ENCODE measurements at regions not wholly inside any gene's neighbourhood (a gene's known extent, or its start where the extent isn't known, plus 50 kb on each side); places are given as distances from the start of the nearest gene placed in this dataset.

DNA sequence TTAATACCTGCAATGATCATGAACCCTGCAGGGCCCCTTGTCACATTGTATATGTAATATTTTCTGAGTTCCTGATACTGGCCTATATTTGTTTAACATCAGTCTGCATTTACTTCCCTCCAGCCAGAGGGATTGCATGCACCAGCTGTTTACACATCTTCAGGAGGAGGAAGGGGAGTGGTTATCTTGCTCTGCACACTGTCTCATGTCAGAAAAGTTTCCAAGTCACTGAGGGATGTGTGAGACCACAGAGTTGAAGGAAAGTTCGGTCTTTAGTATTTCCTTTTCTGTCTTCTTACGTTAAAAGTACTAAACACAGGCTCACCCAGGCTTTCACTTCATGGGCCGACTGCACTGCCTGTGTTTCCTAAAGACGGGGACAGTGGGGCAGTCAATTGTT, 574.1 kb downstream of the LMO4 start:
- intact Hi-C loops (cut with DNase I): no loop called here
- DNase-seq: peak in 3 of 5 donors; percentile 21 to 93 (median 65)
- TF ChIP-seq, protein P1, sequence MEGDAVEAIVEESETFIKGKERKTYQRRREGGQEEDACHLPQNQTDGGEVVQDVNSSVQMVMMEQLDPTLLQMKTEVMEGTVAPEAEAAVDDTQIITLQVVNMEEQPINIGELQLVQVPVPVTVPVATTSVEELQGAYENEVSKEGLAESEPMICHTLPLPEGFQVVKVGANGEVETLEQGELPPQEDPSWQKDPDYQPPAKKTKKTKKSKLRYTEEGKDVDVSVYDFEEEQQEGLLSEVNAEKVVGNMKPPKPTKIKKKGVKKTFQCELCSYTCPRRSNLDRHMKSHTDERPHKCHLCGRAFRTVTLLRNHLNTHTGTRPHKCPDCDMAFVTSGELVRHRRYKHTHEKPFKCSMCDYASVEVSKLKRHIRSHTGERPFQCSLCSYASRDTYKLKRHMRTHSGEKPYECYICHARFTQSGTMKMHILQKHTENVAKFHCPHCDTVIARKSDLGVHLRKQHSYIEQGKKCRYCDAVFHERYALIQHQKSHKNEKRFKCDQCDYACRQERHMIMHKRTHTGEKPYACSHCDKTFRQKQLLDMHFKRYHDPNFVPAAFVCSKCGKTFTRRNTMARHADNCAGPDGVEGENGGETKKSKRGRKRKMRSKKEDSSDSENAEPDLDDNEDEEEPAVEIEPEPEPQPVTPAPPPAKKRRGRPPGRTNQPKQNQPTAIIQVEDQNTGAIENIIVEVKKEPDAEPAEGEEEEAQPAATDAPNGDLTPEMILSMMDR (IDR thresholded peaks at IDR 0.05; ENCODE audit: borderline replicate concordance, extremely low read depth, insufficient read depth): no peak
- Histone ChIP-seq H3K36me3 (ENCODE audit: control insufficient read depth in 2 of 3, insufficient read depth in 3 of 3, low read length in 3 of 3) (no peaks in the 10 kb centered on the region), H3K9me3 (ENCODE audit: control insufficient read depth in 2 of 3, insufficient read depth in 1 of 3, low read length in 3 of 3) (no peaks in the 10 kb centered on the region), H3K4me1 (ENCODE audit: control insufficient read depth in 2 of 3, insufficient read depth in 2 of 3, low read depth in 1 of 3, low read length in 3 of 3) (peaks cover 0 to 5% (median 0%) of the 10 kb centered on the region in 3 donors), H3K4me3 (ENCODE audit: low read length in 3 of 3) (no peak overlapping the region), H3K27ac (ENCODE audit: low read depth in 2 of 2, low read length in 2 of 2) (no peak overlapping the region), H3K9ac (ENCODE audit: low read length in 3 of 3) (no peak overlapping the region), H3K27me3 (ENCODE audit: control insufficient read depth, insufficient read depth, low read length) (no peaks in the 10 kb centered on the region)
- no peak for FAIRE-seq

DNA sequence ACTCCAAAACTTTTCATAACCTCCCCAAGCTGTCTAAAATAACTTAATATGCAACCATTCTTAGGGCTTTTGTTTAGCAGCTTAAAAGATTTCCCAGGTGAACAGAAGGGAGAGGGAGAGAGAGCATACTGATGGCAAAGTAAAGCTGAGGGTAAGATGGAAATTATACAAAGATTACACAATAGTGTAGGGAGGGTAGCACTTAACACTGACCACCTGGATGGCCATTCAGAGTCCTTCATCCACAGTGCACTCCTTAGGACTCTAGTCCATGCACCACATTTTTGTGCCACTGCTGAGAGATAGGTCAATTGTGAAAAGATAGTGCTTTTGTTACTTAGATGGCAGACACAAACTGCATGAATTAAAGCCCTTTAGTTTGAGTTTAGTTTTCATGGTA, 574.6 kb downstream of the LMO4 start:
- H3K4me1 ChIP-seq (ENCODE audit: control insufficient read depth in 2 of 3, insufficient read depth in 2 of 3, low read depth in 1 of 3, low read length in 3 of 3): peaks cover 0 to 5% (median 0%) of the 10 kb centered on the region in 3 donors
- no peak overlapping the region for H3K27ac ChIP-seq (ENCODE audit: low read depth in 2 of 2, low read length in 2 of 2)
- no peak overlapping the region for H3K4me3 ChIP-seq (ENCODE audit: low read length in 3 of 3)
- H3K9ac ChIP-seq (ENCODE audit: low read length in 3 of 3): no peak overlapping the region
- no peaks in the 10 kb centered on the region for H3K36me3 ChIP-seq (ENCODE audit: control insufficient read depth in 2 of 3, insufficient read depth in 3 of 3, low read length in 3 of 3)
- DNase-seq (no peak), FAIRE-seq (no peak)
- intact Hi-C loops (cut with DNase I): no loop called here
- no peaks in the 10 kb centered on the region for H3K27me3 ChIP-seq (ENCODE audit: control insufficient read depth, insufficient read depth, low read length)
- H3K9me3 ChIP-seq (ENCODE audit: control insufficient read depth in 2 of 3, insufficient read depth in 1 of 3, low read length in 3 of 3): no peaks in the 10 kb centered on the region
- TF ChIP-seq, protein P1 (IDR thresholded peaks at IDR 0.05; ENCODE audit: borderline replicate concordance, extremely low read depth, insufficient read depth): no peak

DNA sequence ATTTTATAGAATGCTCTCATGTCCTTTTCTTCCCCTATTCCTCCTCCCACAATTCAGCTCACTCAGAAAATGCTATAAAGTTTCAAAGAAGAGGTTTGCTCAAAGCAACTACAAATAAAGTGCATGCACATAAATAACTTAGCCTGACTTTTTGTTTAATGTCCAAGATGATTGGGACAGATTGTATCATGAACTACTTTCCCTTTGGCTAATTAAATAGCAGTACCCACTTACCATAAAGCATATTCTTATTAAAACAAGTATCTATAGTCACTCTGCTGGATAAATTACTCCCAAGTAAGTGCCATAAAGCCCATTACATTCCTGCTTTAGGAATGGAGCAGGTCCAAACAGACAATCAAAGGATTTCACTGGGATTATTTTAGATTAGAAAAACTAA, 576.0 kb downstream of the LMO4 start:
- Histone ChIP-seq H3K9me3 (ENCODE audit: control insufficient read depth in 2 of 3, insufficient read depth in 1 of 3, low read length in 3 of 3) (no peaks in the 10 kb centered on the region), H3K36me3 (ENCODE audit: control insufficient read depth in 2 of 3, insufficient read depth in 3 of 3, low read length in 3 of 3) (no peaks in the 10 kb centered on the region), H3K27me3 (ENCODE audit: control insufficient read depth, insufficient read depth, low read length) (no peaks in the 10 kb centered on the region), H3K4me1 (ENCODE audit: control insufficient read depth in 2 of 3, insufficient read depth in 2 of 3, low read depth in 1 of 3, low read length in 3 of 3) (peaks cover 0 to 5% (median 0%) of the 10 kb centered on the region in 3 donors), H3K9ac (ENCODE audit: low read length in 3 of 3) (no peak overlapping the region), H3K27ac (ENCODE audit: low read depth in 2 of 2, low read length in 2 of 2) (no peak overlapping the region), H3K4me3 (ENCODE audit: low read length in 3 of 3) (no peak overlapping the region)
- intact Hi-C loops (cut with DNase I): no loop called here
- TF ChIP-seq, protein P1 (IDR thresholded peaks at IDR 0.05; ENCODE audit: borderline replicate concordance, extremely low read depth, insufficient read depth): no peak
- DNase-seq (peak in 2 of 5 donors; percentile 40 to 52), FAIRE-seq (no peak)

DNA sequence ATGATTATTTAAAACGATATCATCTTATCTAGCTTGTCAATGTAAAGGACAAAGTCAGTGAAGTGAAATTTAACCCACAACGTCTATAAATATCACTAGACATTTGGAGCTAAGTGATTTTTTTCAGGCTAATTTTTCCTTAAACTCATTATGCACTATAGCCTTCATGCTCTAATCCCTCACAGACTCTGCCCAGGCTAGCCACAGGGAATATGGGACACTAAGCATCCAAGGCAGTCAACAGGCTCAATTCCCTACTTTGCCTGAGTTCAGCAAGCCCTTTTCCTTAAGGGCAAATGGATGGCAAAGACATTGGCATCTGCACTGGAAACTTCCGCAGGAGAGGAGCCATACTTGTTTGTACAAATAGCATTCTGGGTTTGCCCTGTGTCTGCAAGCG, 577.0 kb downstream of the LMO4 start:
- H3K27ac ChIP-seq (ENCODE audit: low read depth in 2 of 2, low read length in 2 of 2): no peak overlapping the region
- intact Hi-C loops (cut with DNase I): no loop called here
- H3K9me3 ChIP-seq (ENCODE audit: control insufficient read depth in 2 of 3, insufficient read depth in 1 of 3, low read length in 3 of 3): no peaks in the 10 kb centered on the region
- H3K4me1 ChIP-seq (ENCODE audit: control insufficient read depth in 2 of 3, insufficient read depth in 2 of 3, low read depth in 1 of 3, low read length in 3 of 3): peaks cover 0 to 5% (median 0%) of the 10 kb centered on the region in 3 donors
- DNase-seq (peak in 2 of 5 donors; percentile 8 to 24), FAIRE-seq (no peak)
- no peak overlapping the region for H3K9ac ChIP-seq (ENCODE audit: low read length in 3 of 3)
- TF ChIP-seq, protein P1 (IDR thresholded peaks at IDR 0.05; ENCODE audit: borderline replicate concordance, extremely low read depth, insufficient read depth): no peak
- H3K27me3 ChIP-seq (ENCODE audit: control insufficient read depth, insufficient read depth, low read length): no peaks in the 10 kb centered on the region
- no peaks in the 10 kb centered on the region for H3K36me3 ChIP-seq (ENCODE audit: control insufficient read depth in 2 of 3, insufficient read depth in 3 of 3, low read length in 3 of 3)
- H3K4me3 ChIP-seq (ENCODE audit: low read length in 3 of 3): no peak overlapping the region
